Astrocyte (in vitro differentiated cells and primary cell): ENCODE measurements at regions not wholly inside any gene's neighbourhood (a gene's known extent, or its start where the extent isn't known, plus 50 kb on each side); places are given as distances from the start of the nearest gene placed in this dataset.

Experiments
- DNase-seq: peaks from one replicate; pipeline ENCODE4 v3.0.0-alpha.2; 2010; ENCODE audit warnings: low read depth
- FAIRE-seq: peaks from 2 replicates; lab custom pipeline; 2011; peaks lifted over from hg19 to GRCh38; lab: Jason Lieb, UNC
- H2AFZ ChIP-seq: 2 replicates; pipeline ENCODE4 v1.6.0; 2012; ENCODE audit warnings: low read depth, low read length, inconsistent platforms
- H3K27ac ChIP-seq: 2 replicates; pipeline ENCODE4 v1.5.1; 2011; ENCODE audit warnings: low read depth, low read length, inconsistent platforms
- H3K27me3 ChIP-seq: 2 replicates; pipeline ENCODE4 v1.6.0; 2011; ENCODE audit warnings: low read length, inconsistent platforms; ENCODE audit not compliant: insufficient read depth
- H3K36me3 ChIP-seq: 2 replicates; pipeline ENCODE4 v1.5.1; 2011; ENCODE audit warnings: low read length, inconsistent platforms; ENCODE audit not compliant: insufficient read depth
- H3K4me1 ChIP-seq: 2 replicates; pipeline ENCODE4 v1.5.1; 2011; ENCODE audit warnings: low read length, inconsistent platforms; ENCODE audit not compliant: insufficient read depth
- H3K4me2 ChIP-seq: 2 replicates; pipeline ENCODE4 v1.6.0; 2012; ENCODE audit warnings: low read length, inconsistent platforms
- H3K4me3 ChIP-seq: 2 replicates; pipeline ENCODE4 v1.5.1; 2011; ENCODE audit warnings: low read depth, mild to moderate bottlenecking, low read length, inconsistent platforms; ENCODE audit not compliant: insufficient read depth
- H3K79me2 ChIP-seq: 2 replicates; pipeline ENCODE4 v1.6.0; 2012; ENCODE audit warnings: mild to moderate bottlenecking, low read length, inconsistent platforms; ENCODE audit not compliant: insufficient read depth
- H3K9ac ChIP-seq: 2 replicates; pipeline ENCODE4 v1.6.0; 2012; ENCODE audit warnings: mild to moderate bottlenecking, low read length, inconsistent platforms
- H3K9me3 ChIP-seq: 2 replicates; pipeline ENCODE4 v1.5.1; 2012; ENCODE audit warnings: low read depth, mild to moderate bottlenecking, low read length, inconsistent platforms; ENCODE audit not compliant: insufficient read depth
- H4K20me1 ChIP-seq: 2 replicates; pipeline ENCODE4 v1.6.0; 2012; ENCODE audit warnings: low read length, inconsistent platforms; ENCODE audit not compliant: insufficient read depth
- H3K27ac Mint-ChIP-seq: one replicate; pipeline ENCODE4 v1.8.0; 2021; ENCODE audit warnings: mild to moderate bottlenecking, mixed read lengths; ENCODE audit not compliant: unreplicated experiment
- H3K27me3 Mint-ChIP-seq: one replicate; pipeline ENCODE4 v1.8.0; 2021; ENCODE audit warnings: low read depth, mixed read lengths; ENCODE audit not compliant: unreplicated experiment
- H3K36me3 Mint-ChIP-seq: one replicate; pipeline ENCODE4 v1.8.0; 2021; ENCODE audit warnings: low read depth, mixed read lengths; ENCODE audit not compliant: unreplicated experiment
- H3K4me1 Mint-ChIP-seq: one replicate; pipeline ENCODE4 v1.8.0; 2021; ENCODE audit warnings: low read depth, mixed read lengths; ENCODE audit not compliant: unreplicated experiment
- H3K4me3 Mint-ChIP-seq: one replicate; pipeline ENCODE4 v1.8.0; 2021; ENCODE audit warnings: mild to moderate bottlenecking, moderate library complexity, mixed read lengths; ENCODE audit not compliant: unreplicated experiment
- H3K9me3 Mint-ChIP-seq: one replicate; pipeline ENCODE4 v1.8.0; 2021; ENCODE audit warnings: mild to moderate bottlenecking, mixed read lengths; ENCODE audit not compliant: unreplicated experiment
- CTCF ChIP-seq: IDR thresholded peaks from 2 replicates; pipeline ENCODE4 v1.5.1; 2011; ENCODE audit warnings: low read depth, mild to moderate bottlenecking, inconsistent platforms, low read length, moderate library complexity; ENCODE audit not compliant: insufficient read depth
- EZH2 ChIP-seq: IDR thresholded peaks from 2 replicates; pipeline ENCODE4 v1.6.1; 2012; ENCODE audit warnings: mild to moderate bottlenecking, low read length, inconsistent platforms; ENCODE audit not compliant: insufficient read depth

GRCh38 chr5:124990723-124991122 is 244.3 kb upstream of the ZNF608 start:
- Histone ChIP-seq H3K36me3 (no peaks in the 10 kb centered on the region), H3K9me3 (no peaks in the 10 kb centered on the region), H2AFZ (no peak overlapping the region), H3K27me3 (no peaks in the 10 kb centered on the region), H3K9ac (no peak overlapping the region), H4K20me1 (no peaks in the 10 kb centered on the region), H3K4me1 (no peaks in the 10 kb centered on the region), H3K4me2 (no peak overlapping the region), H3K4me3 (no peak overlapping the region), H3K27ac (no peak overlapping the region), H3K79me2 (no peaks in the 10 kb centered on the region)
- H3K27me3 Mint-ChIP-seq: no peaks in the 10 kb centered on the region
- DNase-seq: no peak
- no peak overlapping the region for H3K4me3 Mint-ChIP-seq
- H3K4me1 Mint-ChIP-seq: peaks cover 1% of the 10 kb centered on the region
- H3K9me3 Mint-ChIP-seq: peaks cover 6% of the 10 kb centered on the region
- H3K36me3 Mint-ChIP-seq: peaks cover 2% of the 10 kb centered on the region
- H3K27ac Mint-ChIP-seq: no peak overlapping the region
- TF ChIP-seq EZH2 (no peak), CTCF (no peak)
- FAIRE-seq: no peak

GRCh38 chr5:124995421-124995820 is 249.0 kb upstream of the ZNF608 start:
- Histone ChIP-seq H4K20me1 (no peaks in the 10 kb centered on the region), H3K27ac (peak overlapping the region; percentile 36), H2AFZ (no peak overlapping the region), H3K4me2 (no peak overlapping the region), H3K9ac (no peak overlapping the region), H3K9me3 (no peaks in the 10 kb centered on the region), H3K4me3 (no peak overlapping the region), H3K79me2 (no peaks in the 10 kb centered on the region), H3K27me3 (no peaks in the 10 kb centered on the region), H3K4me1 (peaks cover 7% of the 10 kb centered on the region), H3K36me3 (no peaks in the 10 kb centered on the region)
- Mint-ChIP-seq H3K36me3 (no peaks in the 10 kb centered on the region), H3K9me3 (no peaks in the 10 kb centered on the region), H3K4me3 (no peak overlapping the region), H3K4me1 (peaks cover 17% of the 10 kb centered on the region), H3K27ac (peak overlapping the region; percentile 63), H3K27me3 (no peaks in the 10 kb centered on the region)
- no peak for TF ChIP-seq CTCF
- TF ChIP-seq EZH2: no peak
- FAIRE-seq (no peak), DNase-seq (peak; percentile 39)

- Mint-ChIP-seq H3K27me3 (no peaks in the 10 kb centered on the region), H3K36me3 (no peaks in the 10 kb centered on the region), H3K27ac (peak overlapping the region; percentile 63), H3K4me1 (peaks cover 20% of the 10 kb centered on the region), H3K9me3 (no peaks in the 10 kb centered on the region), H3K4me3 (no peak overlapping the region)
- Histone ChIP-seq H2AFZ (no peak overlapping the region), H3K9me3 (no peaks in the 10 kb centered on the region), H3K4me3 (no peak overlapping the region), H4K20me1 (no peaks in the 10 kb centered on the region), H3K4me1 (peaks cover 7% of the 10 kb centered on the region), H3K79me2 (no peaks in the 10 kb centered on the region), H3K36me3 (no peaks in the 10 kb centered on the region), H3K27me3 (no peaks in the 10 kb centered on the region), H3K9ac (peak overlapping the region; percentile 34), H3K27ac (peak overlapping the region; percentile 36), H3K4me2 (no peak overlapping the region)
- DNase-seq (peak; percentile 40), FAIRE-seq (no peak)
- TF ChIP-seq CTCF (no peak), EZH2 (no peak)
Observed at GRCh38 chr5:124996023-124996763, 249.8 kb upstream of the ZNF608 start.
